ENCODE measurements at regions not wholly inside any gene's neighbourhood (a gene's known extent, or its start where the extent isn't known, plus 50 kb on each side); places are given as distances from the start of the nearest gene placed in this dataset.

- Histone ChIP-seq H3K27ac (no peak overlapping the region), H3K4me3 (no peak overlapping the region), H3K4me1 (peaks cover 14% of the 10 kb centered on the region; the same call in 1 of the 3 replicates), H3K4me2 (no peak overlapping the region), H3K9me3 (no peaks in the 10 kb centered on the region)
- ATAC-seq (no peak), DNase-seq (ENCODE audit: low read depth in 1 of 2, low spot score in 1 of 2) (no peak), FAIRE-seq (no peak)
- CTCF ChIA-PET: interaction anchor here (0.8 to 1.6 kb wide), 4 partner anchors 11 to 528 kb away, joined by 3 read pairs; no protein-coding TSS in a partner anchor
- WGBS (ENCODE audit: missing lambda C conversion rate): 64% methylated on average over 3 of the region's 3 CpGs
- no peak for TF ChIP-seq HDAC2 (IDR thresholded peaks at IDR 0.05)
- POLR2A ChIA-PET: no interaction called here
These were observed 174.4 kb upstream of the TCF4 start for GRCh38 chr18:55762424-55762823.

GRCh38 chr18:55753643-55754263, 165.8 kb upstream of the TCF4 start:
- CTCF ChIA-PET: interaction anchor here (0.6 to 1.1 kb wide), 2 partner anchors 9 to 308 kb away, joined by 3 to 6 read pairs; no protein-coding TSS in a partner anchor

GRCh38 chr18:55751476-55751875, 163.5 kb upstream of the TCF4 start:
- no peaks in the 10 kb centered on the region; the same call in 2 of the 3 replicates for H3K4me1 ChIP-seq
- TF ChIP-seq ESRRA (IDR thresholded peaks at IDR 0.05; ENCODE audit: borderline replicate concordance, low read length) (no peak), CEBPB (IDR thresholded peaks at IDR 0.05) (peak; percentile 75 to 77; a peak in 3 of 4 replicates), USF2 (IDR thresholded peaks at IDR 0.05) (no peak), EP300 (IDR thresholded peaks at IDR 0.05) (no peak)
- POLR2A ChIA-PET: no interaction called here
- DNase-seq (ENCODE audit: low read depth in 1 of 2, low spot score in 1 of 2) (no peak), ATAC-seq (no peak), FAIRE-seq (no peak)
- no peak overlapping the region for H3K4me3 ChIP-seq
- H3K27ac ChIP-seq: no peak overlapping the region
- H3K9me3 ChIP-seq: no peaks in the 10 kb centered on the region
- WGBS (ENCODE audit: missing lambda C conversion rate): 81% methylated on average over 4 of the region's 4 CpGs
- no peak overlapping the region for H3K4me2 ChIP-seq
- CTCF ChIA-PET: no interaction called here

More at GRCh38 chr18:55753643-55754263, 165.8 kb upstream of the TCF4 start:
- no peak for ATAC-seq
- POLR2A ChIA-PET: no interaction called here
- Histone ChIP-seq H3K9me3 (no peaks in the 10 kb centered on the region), H3K4me2 (no peak overlapping the region), H3K27ac (no peak overlapping the region), H3K4me1 (no peaks in the 10 kb centered on the region; the same call in 2 of the 3 replicates), H3K4me3 (no peak overlapping the region)
- DNase-seq (ENCODE audit: low read depth in 1 of 2, low spot score in 1 of 2): peak; percentile 4 to 7
- TF ChIP-seq HMGXB4 (CRISPR knock-in tag; IDR thresholded peaks at IDR 0.05; ENCODE audit: borderline replicate concordance) (no peak), USF2 (IDR thresholded peaks at IDR 0.05) (0 out of 2 replicates have a peak, but pooled peaks have one; percentile 27), NR3C1 (IDR thresholded peaks at IDR 0.05) (no peak), ZFP36 (IDR thresholded peaks at IDR 0.05; ENCODE audit: borderline replicate concordance, partially characterized antibody) (no peak), SREBF2 (IDR thresholded peaks at IDR 0.05) (no peak), JUNB (IDR thresholded peaks at IDR 0.05) (peak; percentile 30; the same call in 1 of the 2 replicates), FOSL2 (IDR thresholded peaks at IDR 0.05) (no peak), FOSL2 (CRISPR knock-in tag; IDR thresholded peaks at IDR 0.05) (peak; percentile 13; the same call in 1 of the 2 replicates), NPAS2 (CRISPR knock-in tag; IDR thresholded peaks at IDR 0.05; ENCODE audit: borderline replicate concordance) (no peak), CBX8 (IDR thresholded peaks at IDR 0.05) (no peak)
- FAIRE-seq: no peak
- 21% methylated on average over 4 of the region's 4 CpGs for WGBS (ENCODE audit: missing lambda C conversion rate)

GRCh38 chr18:55748227-55748738, 160.3 kb upstream of the TCF4 start:
- Histone ChIP-seq H3K27ac (no peak overlapping the region), H3K9me3 (no peaks in the 10 kb centered on the region), H3K4me1 (no peaks in the 10 kb centered on the region), H3K4me3 (no peak overlapping the region), H3K4me2 (no peak overlapping the region)
- FAIRE-seq: no peak
- DNase-seq (ENCODE audit: low read depth in 1 of 2, low spot score in 1 of 2): no peak
- ChIA-PET POLR2A (no interaction called here), CTCF (no interaction called here)
- no peak; a peak in 1 of 6 replicates for ATAC-seq
- WGBS (ENCODE audit: missing lambda C conversion rate): 83% methylated on average over 4 of the region's 4 CpGs
- TF ChIP-seq PBX3 (IDR thresholded peaks at IDR 0.05): no peak
- TF ChIP-seq HOXB5 (CRISPR knock-in tag; IDR thresholded peaks at IDR 0.05): no peak
- TF ChIP-seq HOXB13 (CRISPR knock-in tag; IDR thresholded peaks at IDR 0.05; ENCODE audit: low read depth): no peak
- TF ChIP-seq TP53 (CRISPR knock-in tag; IDR thresholded peaks at IDR 0.05): no peak
- no peak for TF ChIP-seq ZFP36 (IDR thresholded peaks at IDR 0.05; ENCODE audit: borderline replicate concordance, partially characterized antibody)
- TF ChIP-seq ZNF302 (CRISPR knock-in tag; IDR thresholded peaks at IDR 0.05): no peak
- TF ChIP-seq E2F6 (IDR thresholded peaks at IDR 0.05; ENCODE audit: borderline replicate concordance, low read depth): no peak
- TF ChIP-seq TFCP2L1 (CRISPR knock-in tag; IDR thresholded peaks at IDR 0.05): no peak
- TF ChIP-seq JUNB (IDR thresholded peaks at IDR 0.05): no peak
- no peak for TF ChIP-seq KDM5A (IDR thresholded peaks at IDR 0.05)
- TF ChIP-seq JUN (IDR thresholded peaks at IDR 0.05): no peak
